GM19043 (cell line): ENCODE measurements at regions not wholly inside any gene's neighbourhood (a gene's known extent, or its start where the extent isn't known, plus 50 kb on each side); places are given as distances from the start of the nearest gene placed in this dataset.
"Not testable (repeated sequence)": the region's sequence is repeated elsewhere in the genome, so short reads cannot be mapped to it uniquely, and the experiment has no call there.

Experiments used
- ATAC-seq: cut with Tn5 transposase; IDR thresholded peaks from one replicate; pipeline ENCODE4 v1.9.1; 2021; ENCODE audit warnings: low read depth; ENCODE audit not compliant: unreplicated experiment

- no peak for ATAC-seq
These were observed 990.8 kb downstream of the GATA3 start for GRCh38 chr10:9045311-9045710.

GRCh38 chr10:9051328-9051974, 997.0 kb downstream of the GATA3 start:
- ATAC-seq = no peak

- ATAC-seq = no peak
These were observed 998.3 kb downstream of the GATA3 start for GRCh38 chr10:9052767-9053166.

GRCh38 chr10:9056521-9056920, 1002.0 kb downstream of the GATA3 start:
- ATAC-seq = no peak

- ATAC-seq = not testable (repeated sequence)
These were observed 1002.8 kb downstream of the GATA3 start for GRCh38 chr10:9057293-9057692.

- ATAC-seq = no peak
These were observed 1005.8 kb downstream of the GATA3 start for GRCh38 chr10:9060314-9060713.

GRCh38 chr10:9061871-9062270, 1007.4 kb downstream of the GATA3 start:
- no peak for ATAC-seq

- no peak for ATAC-seq
These were observed 1011.7 kb downstream of the GATA3 start for GRCh38 chr10:9066152-9066551.

- no peak for ATAC-seq
These were observed 1013.5 kb downstream of the GATA3 start for GRCh38 chr10:9068003-9068402.

- ATAC-seq = no peak
These were observed 1014.6 kb downstream of the GATA3 start for GRCh38 chr10:9069136-9069535.

GRCh38 chr10:9075420-9075819, 1020.9 kb downstream of the GATA3 start:
- no peak for ATAC-seq

GRCh38 chr10:9076066-9076465, 1021.6 kb downstream of the GATA3 start:
- ATAC-seq = no peak

- no peak for ATAC-seq
These were observed 1026.8 kb downstream of the GATA3 start for GRCh38 chr10:9081253-9081652.

- ATAC-seq = no peak
These were observed 1027.5 kb downstream of the GATA3 start for GRCh38 chr10:9081961-9082360.

GRCh38 chr10:9091530-9092093, 1037.1 kb downstream of the GATA3 start:
- ATAC-seq = no peak

- ATAC-seq = no peak
These were observed 1041.8 kb downstream of the GATA3 start for GRCh38 chr10:9096288-9096687.

GRCh38 chr10:9097206-9097990, 1042.9 kb downstream of the GATA3 start:
- ATAC-seq = no peak

GRCh38 chr10:9097991-9098306, 1043.5 kb downstream of the GATA3 start:
- ATAC-seq = no peak

- ATAC-seq = no peak
These were observed 1047.5 kb downstream of the GATA3 start for GRCh38 chr10:9102026-9102425.

GRCh38 chr10:9103301-9103700, 1048.8 kb downstream of the GATA3 start:
- no peak for ATAC-seq

- ATAC-seq = no peak
These were observed 1057.5 kb downstream of the GATA3 start for GRCh38 chr10:9111976-9112375.

GRCh38 chr10:9126728-9127127, 1072.2 kb downstream of the GATA3 start:
- no peak for ATAC-seq
